HuH-7 (cell line): ENCODE measurements at regions not wholly inside any gene's neighbourhood (a gene's known extent, or its start where the extent isn't known, plus 50 kb on each side); places are given as distances from the start of the nearest gene placed in this dataset.
"Not testable (repeated sequence)": the region's sequence is repeated elsewhere in the genome, so short reads cannot be mapped to it uniquely, and the experiment has no call there.

Source experiments
- DNase-seq: peaks from one replicate; pipeline ENCODE4 v3.0.0; 2011; ENCODE audit warnings: low spot score

DNA sequence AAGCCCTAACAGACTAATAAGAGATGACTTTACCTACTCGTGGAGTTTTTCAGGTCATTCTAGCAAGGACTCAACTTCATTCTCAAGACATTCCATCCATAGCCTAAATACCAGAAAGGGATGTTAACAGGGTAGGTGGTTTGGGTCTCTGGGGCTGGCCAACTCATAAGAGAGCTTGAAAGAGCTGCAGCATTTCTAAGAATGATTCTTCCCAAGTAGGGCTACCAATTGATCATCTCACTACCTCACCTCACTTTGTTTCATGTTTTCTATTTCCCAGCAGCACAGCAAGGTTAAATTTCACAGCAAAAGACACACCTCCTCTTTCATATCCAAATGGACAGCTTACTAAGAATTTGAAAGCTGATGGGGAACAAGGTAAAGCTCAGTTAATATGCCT, 614.8 kb upstream of the DIPK2B start:
- DNase-seq, result no peak

DNA sequence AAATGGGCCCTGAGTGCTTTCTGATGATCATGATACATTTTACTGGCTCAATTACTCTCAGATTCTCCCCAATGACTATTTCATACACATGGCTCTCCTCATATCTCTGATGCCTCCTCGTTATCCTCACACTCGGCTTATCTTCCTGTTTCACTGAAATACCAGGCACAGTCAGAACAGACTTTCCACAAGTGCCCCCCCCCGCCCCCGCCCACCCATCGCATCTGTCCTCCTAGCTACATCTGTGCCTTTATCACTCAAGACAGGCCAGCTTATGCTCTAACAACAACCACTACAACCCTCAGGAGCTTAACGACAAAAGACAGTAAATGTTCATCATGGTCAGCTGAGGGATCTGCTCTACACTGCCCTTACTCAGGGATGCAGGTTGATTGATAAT, 610.6 kb upstream of the DIPK2B start:
- DNase-seq, result no peak

DNA sequence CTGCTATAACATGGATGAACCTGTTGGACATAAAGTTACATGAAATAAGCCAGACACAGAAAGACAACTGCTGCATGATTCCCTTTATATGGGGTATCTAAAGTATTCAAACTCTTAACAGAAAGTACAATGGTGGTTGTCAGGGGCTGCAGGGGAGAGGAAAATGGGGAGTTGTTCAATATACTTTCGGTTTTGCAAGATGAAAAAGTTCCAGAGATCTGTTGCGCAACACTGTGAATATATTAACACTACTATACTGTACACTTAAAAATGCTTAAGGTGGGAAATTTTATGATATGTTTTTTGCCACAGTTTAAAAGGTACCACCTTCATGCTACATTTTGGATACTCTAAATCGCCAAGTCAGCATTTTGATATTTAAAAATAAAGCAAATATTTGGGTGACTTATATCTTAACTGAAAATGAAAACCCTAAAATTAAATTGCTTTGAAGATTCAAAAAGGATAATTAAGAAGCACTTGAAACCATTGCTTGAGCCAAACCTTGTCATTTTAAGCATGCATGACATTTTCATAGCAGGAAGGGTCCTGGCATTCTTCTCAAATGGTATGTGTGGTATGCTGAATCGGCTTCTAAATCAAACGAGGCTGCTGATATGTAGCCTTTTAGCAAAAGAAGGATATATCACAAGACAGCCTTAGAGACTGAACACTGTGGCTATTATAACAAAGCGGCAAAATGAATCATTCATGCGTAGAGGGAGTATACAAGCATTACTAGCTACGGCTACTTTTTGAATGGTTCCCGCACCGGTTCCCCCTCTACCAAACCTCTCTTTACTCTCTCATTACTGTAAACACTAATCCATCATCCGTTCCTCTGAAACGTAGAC, 607.1 kb upstream of the DIPK2B start:
- no peak for DNase-seq

DNA sequence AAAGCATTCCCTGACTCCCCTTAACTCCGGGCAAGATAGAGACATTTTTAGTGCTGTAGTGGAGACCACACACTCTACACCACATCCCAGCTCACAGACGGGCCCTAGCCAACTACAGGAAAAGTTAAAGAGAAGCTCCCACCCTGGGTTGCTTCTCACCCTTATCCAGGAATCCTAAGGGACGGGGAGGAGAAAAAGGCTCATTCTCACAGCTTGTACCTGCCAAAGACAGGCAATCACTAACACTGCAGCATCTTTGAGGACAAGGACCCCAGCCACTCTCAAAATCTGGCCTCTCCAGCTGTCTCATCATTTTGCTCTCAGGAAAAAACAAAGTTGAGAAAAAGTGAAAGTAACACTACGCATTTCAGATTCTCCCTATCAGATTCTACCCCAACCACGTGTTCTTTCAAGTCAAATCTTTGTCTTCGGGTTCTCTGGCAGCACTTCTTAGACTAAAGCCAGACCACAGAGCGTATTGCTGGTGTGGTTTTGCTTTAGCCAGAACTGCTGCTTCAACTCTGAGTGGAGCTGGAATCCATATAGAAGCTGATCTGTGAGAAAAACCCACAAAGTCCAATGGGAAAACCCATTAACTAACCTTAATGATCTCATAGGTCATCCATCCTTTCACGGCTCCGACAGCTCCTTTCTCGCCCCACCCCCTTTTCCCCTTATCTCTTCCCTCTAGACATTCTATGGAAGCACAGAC, 605.9 kb upstream of the DIPK2B start:
- DNase-seq, result no peak

DNA sequence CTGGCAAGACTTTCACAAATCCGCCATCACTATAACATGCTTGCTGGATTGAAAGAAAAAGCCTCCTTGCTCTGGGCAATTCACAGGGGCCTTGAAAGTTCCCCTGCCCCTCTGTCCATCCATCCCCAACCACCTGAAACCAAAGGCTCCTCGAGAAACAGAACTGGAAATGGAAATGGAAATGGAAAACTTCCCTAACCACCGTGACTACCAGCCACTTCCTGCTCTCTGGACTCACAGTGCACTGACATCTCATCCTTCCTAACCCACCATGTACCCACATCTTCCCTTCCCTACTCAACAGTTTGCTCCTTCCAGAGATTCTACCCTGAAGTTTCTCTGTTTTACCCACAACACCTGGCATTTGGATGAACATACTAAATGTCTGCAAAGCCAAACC, 603.6 kb upstream of the DIPK2B start:
- no peak for DNase-seq

DNA sequence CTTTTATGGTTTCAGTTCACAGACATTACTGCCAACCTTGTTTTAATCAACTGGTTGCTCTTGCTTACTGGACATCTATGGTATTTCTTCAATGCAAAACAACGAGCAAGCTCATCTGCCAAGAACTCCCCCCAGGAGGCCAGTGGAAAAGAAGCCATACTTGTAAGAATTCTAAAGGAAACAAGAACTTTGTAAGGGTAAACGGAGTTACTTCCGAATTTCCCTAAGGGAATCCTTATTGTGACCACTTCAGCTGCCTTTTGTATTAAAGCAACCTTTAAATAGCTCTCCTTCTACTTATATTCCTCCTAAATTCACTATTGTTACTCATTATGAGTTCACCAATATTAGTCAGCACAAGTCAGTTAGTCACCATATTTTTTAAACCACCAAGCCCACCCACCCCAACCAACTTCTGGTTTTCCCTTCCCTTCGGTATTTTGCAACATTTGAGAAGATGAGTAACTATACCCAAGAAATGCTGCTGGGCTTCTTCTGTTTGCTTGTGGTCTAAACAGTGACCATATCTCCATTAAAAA, 602.8 kb upstream of the DIPK2B start:
- no peak for DNase-seq

DNA sequence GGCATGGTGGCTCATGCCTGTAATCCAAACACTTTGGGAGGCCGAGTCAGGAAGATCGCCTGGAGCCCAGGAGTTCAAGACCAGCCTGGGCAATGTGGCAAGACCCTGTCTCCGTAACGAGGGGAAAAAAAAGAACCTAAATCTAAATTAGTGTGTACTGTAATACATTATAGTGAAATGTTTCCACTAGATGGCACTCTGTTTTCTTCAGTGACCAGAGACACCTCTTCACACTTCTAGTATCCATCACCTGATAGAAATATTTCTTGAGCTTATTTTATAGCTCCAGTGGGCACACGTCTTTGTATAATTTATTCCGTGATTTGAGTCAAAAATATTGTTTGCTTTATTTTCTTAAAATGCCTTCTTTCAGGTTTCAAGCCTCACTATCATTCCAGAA, 600.9 kb upstream of the DIPK2B start:
- no peak for DNase-seq

DNA sequence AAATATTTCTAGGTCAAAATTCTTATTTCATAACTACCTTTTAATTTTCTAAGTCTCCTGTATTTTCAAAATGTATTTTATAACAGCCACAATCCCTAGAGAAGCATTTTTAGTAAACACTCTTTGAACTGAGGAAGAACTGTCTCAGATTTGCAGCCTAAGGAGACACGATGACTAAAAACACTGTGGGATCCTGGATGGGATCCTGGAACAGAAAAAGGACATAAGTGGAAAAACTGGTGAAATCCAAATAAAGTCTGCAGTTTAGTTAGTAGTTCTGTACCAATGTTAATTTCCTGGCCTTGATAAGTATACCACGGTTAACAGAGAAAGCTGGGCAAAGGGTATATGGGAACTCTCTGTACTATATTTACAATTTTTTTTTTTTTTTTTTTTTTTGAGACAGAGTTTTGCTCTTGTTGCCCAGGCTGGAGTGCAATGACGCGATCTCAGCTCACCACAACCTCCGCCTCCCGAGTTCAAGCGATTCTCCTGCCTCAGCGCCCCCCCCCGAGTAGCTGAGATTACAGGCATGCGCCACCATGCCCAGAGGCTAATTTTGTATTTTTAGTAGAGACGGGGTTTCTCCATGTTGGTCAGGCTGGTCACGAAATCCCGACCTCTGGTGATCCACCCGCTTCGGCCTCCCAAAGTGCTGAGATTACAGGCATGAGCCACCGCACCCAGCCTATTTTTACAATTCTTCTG, 600.2 kb upstream of the DIPK2B start:
- not testable (repeated sequence) for DNase-seq

DNA sequence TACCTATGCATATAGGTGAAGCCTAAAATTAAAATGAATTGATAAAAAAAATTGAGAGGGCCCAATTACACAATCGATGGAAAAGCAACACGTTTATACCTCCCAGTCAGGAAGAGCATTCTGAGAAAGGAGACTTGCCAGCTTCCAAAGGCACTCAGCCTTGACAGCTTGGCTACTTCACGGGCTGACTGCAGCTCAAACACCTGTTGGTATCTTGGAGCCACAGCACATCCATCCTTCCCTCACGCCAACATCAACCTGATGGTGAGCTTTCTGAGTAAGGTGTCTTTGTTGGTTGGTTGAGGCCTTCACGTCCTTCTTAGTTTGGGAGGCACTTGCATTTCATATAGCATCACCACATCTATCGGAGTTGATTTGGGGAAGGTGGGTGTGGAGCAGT, 598.9 kb upstream of the DIPK2B start:
- DNase-seq, result no peak

DNA sequence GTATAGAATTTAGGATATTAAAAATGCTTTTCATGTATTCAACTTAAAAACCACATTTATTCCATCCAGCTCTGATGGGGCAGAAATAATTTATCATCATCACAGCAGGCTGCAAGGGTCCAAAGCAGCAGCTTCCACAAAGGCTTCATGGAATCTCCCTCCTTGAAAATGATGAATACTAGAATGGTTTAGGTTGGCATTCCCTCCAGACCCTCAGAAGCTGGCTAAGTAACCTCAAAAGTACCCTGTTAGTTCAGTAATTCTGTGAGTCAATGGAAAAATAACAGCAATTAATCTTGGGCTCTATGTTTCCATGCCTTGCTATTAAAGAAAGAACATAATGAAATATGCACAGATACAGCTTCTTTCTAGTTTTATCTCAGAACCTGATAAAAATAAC, 594.9 kb upstream of the DIPK2B start:
- no peak for DNase-seq

DNA sequence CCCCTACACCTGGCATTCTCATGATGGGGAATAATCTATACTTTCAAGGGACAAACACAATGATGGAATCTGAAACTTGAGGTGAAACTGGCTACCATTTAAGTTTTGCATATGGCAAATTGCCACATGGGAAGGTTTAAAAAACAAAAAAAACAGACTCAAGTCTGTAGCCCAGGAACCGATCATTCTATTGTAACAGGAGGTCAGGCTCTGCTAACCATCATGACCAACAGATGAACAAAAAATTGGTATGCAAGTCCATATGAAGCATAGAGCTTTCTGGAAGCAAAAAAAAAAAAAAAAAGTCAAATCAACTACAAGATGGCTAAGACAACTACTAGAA, 594.3 kb upstream of the DIPK2B start:
- DNase-seq, result no peak

DNA sequence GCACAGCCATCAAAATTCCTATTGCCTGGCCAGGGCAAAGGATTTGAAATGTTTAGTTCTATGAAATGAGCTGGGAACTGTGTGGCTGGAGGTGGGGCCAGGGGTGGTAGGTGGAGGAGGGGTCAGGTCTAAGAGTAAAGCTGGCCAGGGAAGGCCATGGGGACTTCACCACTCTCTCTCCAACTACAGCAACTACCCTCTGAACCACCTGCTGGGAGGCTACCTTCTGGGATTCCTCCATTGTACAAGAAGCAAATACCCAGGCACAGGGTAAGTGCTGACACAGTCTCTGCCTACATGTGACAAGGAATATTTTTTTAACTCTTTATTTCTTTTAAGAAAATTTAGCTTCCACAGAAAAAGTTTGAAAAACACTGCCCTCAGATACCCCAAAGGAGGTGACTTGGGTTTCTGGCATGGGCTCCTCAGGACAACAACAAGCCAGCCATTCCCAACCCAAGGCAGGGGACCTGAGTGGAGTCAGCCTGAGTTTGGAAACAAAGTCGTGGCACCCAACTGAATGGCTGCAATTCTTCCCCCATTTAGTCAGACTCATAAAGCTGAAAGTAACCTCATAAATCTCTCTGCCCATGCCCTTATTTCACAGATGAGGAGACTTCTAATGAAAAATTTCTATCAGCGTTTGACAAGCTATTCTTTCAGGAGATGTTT, 593.8 kb upstream of the DIPK2B start:
- DNase-seq, result no peak

DNA sequence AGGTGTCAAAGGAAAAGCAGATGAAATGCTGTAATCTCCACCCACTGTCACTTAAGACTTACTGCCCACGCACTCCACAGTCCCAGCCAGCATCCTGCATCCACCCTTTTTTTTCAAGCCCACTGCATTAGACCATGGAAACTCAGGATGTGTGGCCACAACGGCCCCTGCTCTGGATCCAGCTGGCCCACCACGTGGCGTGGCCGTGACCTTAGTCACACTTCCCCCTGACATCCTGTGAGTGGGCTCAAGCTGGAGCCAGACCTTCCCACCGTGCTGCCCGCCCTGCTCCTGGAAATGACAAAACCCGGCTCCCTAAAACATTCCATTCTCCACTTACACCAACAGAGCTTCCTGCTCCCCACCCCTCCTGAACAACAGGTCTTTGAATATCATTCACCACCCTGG, 588.3 kb upstream of the DIPK2B start:
- no peak for DNase-seq

DNA sequence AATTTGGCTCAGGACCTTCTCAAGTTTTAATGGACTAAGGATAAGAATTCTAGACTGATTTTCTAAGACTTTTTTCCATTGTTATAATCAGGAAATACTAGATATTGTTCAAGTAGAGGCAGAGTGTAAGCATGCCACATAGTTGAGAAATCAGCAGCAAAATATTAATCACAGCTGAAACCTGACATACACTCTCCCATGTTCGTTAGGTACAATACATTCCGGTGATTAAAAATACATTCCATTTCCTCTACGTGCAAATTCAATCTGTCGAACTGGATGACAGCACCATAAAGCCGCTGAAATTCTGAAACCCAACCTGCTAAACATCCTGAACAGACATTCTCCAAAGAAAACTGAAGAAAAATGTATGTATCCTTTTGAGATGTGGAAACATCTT, 587.6 kb upstream of the DIPK2B start:
- DNase-seq, result no peak

DNA sequence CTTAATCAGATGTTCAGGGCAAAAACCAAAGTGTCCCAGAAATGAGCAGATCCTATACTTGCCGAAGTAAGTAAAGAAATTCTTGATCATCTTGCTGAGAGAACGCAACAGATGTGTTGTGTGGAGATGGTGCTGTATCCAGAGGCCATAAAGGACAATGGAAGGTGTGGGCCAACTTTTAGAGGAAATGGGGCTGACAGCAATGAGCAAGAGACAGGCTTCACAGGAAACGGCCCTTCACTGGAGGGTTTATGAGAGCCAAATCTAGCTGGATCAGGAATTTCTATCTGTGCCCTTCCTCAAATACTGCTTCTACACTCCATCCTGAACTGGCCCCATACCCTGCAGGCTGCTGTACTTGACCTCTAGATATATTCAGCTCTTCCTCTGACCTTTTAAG, 583.9 kb upstream of the DIPK2B start:
- no peak for DNase-seq

DNA sequence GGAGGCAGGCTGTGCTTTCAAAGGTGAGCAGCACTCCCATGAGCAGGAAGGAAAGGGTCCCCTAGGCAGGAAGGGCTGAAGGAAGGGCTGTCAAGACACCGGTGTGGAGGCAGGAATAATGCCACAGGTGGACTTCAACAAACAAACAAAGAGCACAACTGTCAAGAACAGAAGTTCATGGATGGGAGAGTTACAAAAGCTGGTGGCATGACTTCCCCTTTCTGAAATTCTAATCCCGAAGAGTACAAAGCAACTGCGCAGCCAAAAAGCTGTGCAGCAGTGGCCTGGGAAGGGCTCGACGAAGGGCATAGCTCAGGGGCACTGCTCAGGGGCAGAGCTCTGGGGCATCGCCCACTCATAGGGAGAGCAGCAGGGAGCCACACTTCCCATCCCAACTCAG, 582.3 kb upstream of the DIPK2B start:
- DNase-seq, result no peak

DNA sequence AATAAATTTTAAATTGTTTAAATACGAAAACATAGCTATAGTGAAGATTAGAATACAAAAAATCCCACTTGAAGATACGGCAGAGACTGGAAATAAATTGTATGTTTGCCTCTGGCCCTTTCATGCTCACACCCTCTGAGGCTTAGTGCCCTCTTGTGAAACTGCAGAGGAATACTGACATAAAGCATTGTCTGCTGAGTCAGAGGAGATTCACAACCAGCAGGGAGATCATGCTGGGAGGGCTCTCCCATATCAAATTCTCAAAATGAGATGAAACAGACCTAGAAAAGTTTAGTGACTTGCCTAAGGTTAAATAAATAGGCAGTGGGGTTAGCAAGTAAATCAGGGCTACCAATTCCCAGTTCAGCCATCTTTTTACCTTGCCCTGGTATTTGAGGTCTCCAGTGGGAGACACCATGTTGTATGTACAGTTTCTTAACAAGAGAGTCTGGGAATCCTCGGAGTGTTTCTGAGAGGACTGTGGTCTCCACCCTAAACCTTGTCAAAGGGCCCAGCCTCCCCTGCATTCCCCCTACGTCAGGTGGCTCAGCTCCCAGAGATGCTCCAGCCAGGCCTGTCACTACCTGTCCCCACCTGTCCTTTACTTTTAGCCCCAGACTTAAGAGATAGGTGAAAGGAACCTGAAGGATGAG, 581.4 kb upstream of the DIPK2B start:
- DNase-seq, result no peak

DNA sequence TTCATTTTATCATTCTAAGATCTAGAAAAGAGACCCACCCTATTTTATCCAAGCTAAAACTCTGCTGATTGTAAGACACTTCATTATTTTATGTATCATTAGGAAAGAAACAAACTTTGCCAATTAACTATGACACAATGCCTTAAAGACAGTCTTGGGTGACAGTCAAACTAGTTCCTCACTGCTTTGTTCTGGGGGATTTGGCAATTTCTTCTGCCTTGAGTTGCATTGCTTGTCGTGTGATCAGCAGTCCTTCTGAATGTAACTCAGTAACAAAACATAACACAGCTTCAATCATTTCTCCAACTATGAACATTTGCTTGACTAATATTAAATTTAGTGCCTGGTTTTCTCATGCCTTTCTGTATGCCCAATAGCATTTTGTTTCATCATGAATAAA, 577.9 kb upstream of the DIPK2B start:
- no peak for DNase-seq

DNA sequence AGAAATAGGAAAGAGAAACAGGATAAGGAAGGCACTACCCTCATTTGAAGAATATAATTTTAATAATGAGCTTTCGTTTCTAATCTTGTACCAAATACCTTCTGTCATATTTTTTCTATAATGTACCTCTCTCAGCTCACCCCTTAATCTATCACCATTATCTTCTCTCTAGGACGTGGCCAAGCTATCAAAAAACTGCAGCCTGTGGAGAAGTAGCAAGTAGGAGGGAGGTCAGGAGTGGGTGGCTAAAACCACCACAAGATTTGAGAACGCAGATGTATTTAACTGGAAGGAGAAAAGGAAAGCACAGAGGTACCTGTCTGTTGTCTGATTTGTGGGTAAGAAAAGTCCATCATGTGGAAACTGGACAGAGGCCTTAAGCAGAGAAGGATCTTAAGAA, 576.7 kb upstream of the DIPK2B start:
- DNase-seq, result no peak

DNA sequence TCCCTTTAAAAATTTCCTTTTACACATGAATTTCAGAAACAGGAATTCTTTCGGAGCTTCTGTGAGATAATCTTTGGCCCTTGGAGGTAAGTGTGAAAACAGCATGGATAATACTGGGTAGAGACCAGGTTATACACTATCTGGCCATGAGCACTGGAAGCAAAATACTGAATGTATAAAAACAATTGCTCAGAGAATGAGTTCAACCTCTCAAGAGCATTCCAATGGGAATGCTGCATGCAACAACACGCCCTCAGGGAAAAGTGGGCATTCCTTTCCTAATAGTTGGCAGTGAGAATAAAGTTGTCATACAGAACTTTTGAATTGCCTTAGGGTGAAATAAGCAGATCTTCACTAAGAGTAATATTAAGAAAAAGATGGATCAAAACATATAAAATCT, 574.8 kb upstream of the DIPK2B start:
- DNase-seq, result no peak

DNA sequence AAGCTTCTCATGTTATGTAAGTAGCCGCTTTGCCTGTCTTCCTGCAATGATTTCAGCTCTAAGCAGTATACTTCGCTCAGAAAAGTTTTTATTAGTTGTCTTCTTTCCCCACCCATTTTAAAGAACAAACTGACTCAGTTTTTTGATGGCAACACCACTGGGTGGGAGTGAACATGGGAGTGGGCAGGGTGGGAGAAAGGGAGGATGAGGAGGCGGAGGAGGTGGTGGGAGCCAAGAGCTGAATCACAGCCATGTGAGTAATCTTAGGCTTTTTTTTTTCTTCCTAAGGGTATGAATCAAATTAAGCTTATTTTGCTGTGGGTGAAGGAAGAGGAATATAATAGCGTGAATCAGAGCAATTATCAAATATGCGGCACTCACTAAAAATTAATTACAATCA, 574.3 kb upstream of the DIPK2B start:
- no peak for DNase-seq

DNA sequence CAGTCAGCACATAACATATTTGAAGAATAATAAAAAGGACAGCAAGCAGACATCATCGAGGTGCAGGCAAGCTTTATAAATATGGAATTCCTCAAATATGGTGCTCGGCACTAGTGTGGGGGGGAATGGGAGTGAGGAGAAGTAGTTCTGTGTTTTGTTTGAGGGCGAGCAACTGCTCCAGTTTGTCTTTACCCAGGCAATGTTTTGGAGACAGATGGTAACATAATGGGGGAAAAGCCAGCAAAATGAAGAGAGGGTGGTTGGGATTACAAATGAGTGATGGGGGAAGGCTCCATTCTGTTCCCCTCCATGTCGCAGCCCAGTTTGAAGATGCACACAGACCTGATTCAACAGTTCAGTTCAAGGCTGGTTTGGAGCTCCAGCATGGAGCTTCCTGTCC, 572.9 kb upstream of the DIPK2B start:
- DNase-seq, result no peak
